ENCODE measurements at regions not wholly inside any gene's neighbourhood (a gene's known extent, or its start where the extent isn't known, plus 50 kb on each side); places are given as distances from the start of the nearest gene placed in this dataset.

GRCh38 chr20:57988828-57989227 is 239.6 kb downstream of the ANKRD60 start:
- Histone ChIP-seq H2AFZ (no peak overlapping the region), H4K20me1 (replicated peaks; ENCODE audit: insufficient read depth) (no peaks in the 10 kb centered on the region), H3K4me2 (no peak overlapping the region), H3K79me2 (replicated peaks; ENCODE audit: insufficient read depth) (no peaks in the 10 kb centered on the region), H3K4me3 (no peak overlapping the region), H3K27me3 (ENCODE audit: insufficient read depth) (no peaks in the 10 kb centered on the region), H3F3A (replicated peaks; ENCODE audit: low read depth) (no peaks in the 10 kb centered on the region), H3K36me3 (ENCODE audit: insufficient read depth) (no peaks in the 10 kb centered on the region), H3K27ac (ENCODE audit: low read depth) (no peak overlapping the region), H3K4me1 (ENCODE audit: insufficient read depth) (no peaks in the 10 kb centered on the region), H3K9me2 (ENCODE audit: insufficient read depth) (no peaks in the 10 kb centered on the region)
- Mint-ChIP-seq H3K36me3 (ENCODE audit: low read depth) (no peaks in the 10 kb centered on the region), H3K4me3 (no peak overlapping the region), H3K9me3 (no peaks in the 10 kb centered on the region), H3K4me1 (no peaks in the 10 kb centered on the region), H3K27me3 (ENCODE audit: insufficient read depth, low read depth, poor library complexity) (peaks cover 4% of the 10 kb centered on the region), H3K27ac (no peak overlapping the region)
- no peak for ATAC-seq
- no peak for DNase-seq (ENCODE audit: low spot score)
- TF ChIP-seq CREB1 (CRISPR knock-in tag; IDR thresholded peaks at IDR 0.05; ENCODE audit: low read depth) = no peak
- no peak for TF ChIP-seq JUNB (IDR thresholded peaks at IDR 0.05; ENCODE audit: unreplicated experiment)
- no peak for TF ChIP-seq EZH2phosphoT487 (IDR thresholded peaks at IDR 0.05; ENCODE audit: unreplicated experiment)
- TF ChIP-seq ZNF331 (CRISPR knock-in tag; IDR thresholded peaks at IDR 0.05; ENCODE audit: low read depth) = no peak
- TF ChIP-seq ETS1 (IDR thresholded peaks at IDR 0.05) = no peak
- no peak for TF ChIP-seq REST (IDR thresholded peaks at IDR 0.05; ENCODE audit: unreplicated experiment)
- no peak for TF ChIP-seq CTCF (conservative IDR thresholded peaks at IDR 0.05; ENCODE audit: low read depth in 2 of 2)
- TF ChIP-seq ZNF462 (CRISPR knock-in tag; IDR thresholded peaks at IDR 0.05) = no peak
- TF ChIP-seq POLR2AphosphoS5 (IDR thresholded peaks at IDR 0.05; ENCODE audit: low read depth) = no peak
- no peak for TF ChIP-seq NANOG (IDR thresholded peaks at IDR 0.05; ENCODE audit: borderline replicate concordance)
- TF ChIP-seq EZH2 (IDR thresholded peaks at IDR 0.05; ENCODE audit: low read depth, unreplicated experiment) = no peak
- no peak for TF ChIP-seq STAT1 (IDR thresholded peaks at IDR 0.05; ENCODE audit: unreplicated experiment)
- TF ChIP-seq ZNF114 (CRISPR knock-in tag; IDR thresholded peaks at IDR 0.05) = no peak
